T-cell (primary cell): ENCODE measurements at regions not wholly inside any gene's neighbourhood (a gene's known extent, or its start where the extent isn't known, plus 50 kb on each side); places are given as distances from the start of the nearest gene placed in this dataset.

ENCODE experiments used
- ATAC-seq, 4 experiments: fragments of 200-7000 bp in 3 of 4; fragments of 150-1000 bp in 1 of 4; cut with Tn5 transposase; replicated peaks in 1 of 4; 1 replicate in 3 of 4; 2 replicates in 1 of 4; pipeline ENCODE4 v1.10.0; 2021; ENCODE audit warnings: moderate library complexity in 3 of 4, mild to moderate bottlenecking in 2 of 4, moderate number of reproducible peaks in 1 of 4
- CTCF ChIA-PET, 2 donors: fragments of 300-600 bp; sonication (Branson Sonifier 250); formaldehyde crosslinking; loops; one replicate each; lab custom pipeline; 2022; ENCODE audit warnings: antibody characterized with exemption in 2 of 2; lab: Charles Lee
- POLR2A ChIA-PET, 2 donors: fragments of 300-600 bp; sonication (Branson Sonifier 250); formaldehyde crosslinking; loops; one replicate each; lab custom pipeline; 2022; ENCODE audit warnings: antibody characterized with exemption in 2 of 2; lab: Charles Lee
- DNase-seq, 35 experiments: peaks; one replicate each; pipeline versions ENCODE4 v3.0.0 to v3.0.0-alpha.2; 2013 to 2023
- H3K27ac ChIP-seq: one replicate; pipeline ENCODE4 v1.5.1; 2013; ENCODE audit warnings: low read length
- H3K27me3 ChIP-seq, 2 experiments: replicated peaks in 1 of 2; 1 replicate in 1 of 2; 2 replicates in 1 of 2; pipeline versions ENCODE4 v1.6.1 to v1.7.0; 2013; ENCODE audit warnings: low read length in 1 of 2, mixed read lengths in 1 of 2; ENCODE audit not compliant: control insufficient read depth in 2 of 2, insufficient read depth in 2 of 2; ENCODE audit errors: extremely low read depth in 1 of 2
- H3K36me3 ChIP-seq, 2 donors: 1 replicate in 1 of 2; 2 replicates in 1 of 2; pipeline versions ENCODE4 v1.6.1 to v1.7.0; 2013; ENCODE audit warnings: low read length in 1 of 2; ENCODE audit not compliant: control insufficient read depth in 2 of 2, insufficient read depth in 1 of 2; ENCODE audit errors: extremely low read depth in 1 of 2
- H3K4me1 ChIP-seq, 2 experiments: 1 replicate in 1 of 2; 2 replicates in 1 of 2; pipeline versions ENCODE4 v1.6.1 to v1.7.0; 2013; ENCODE audit warnings: low read length in 2 of 2, mixed read lengths in 1 of 2; ENCODE audit not compliant: insufficient read depth in 2 of 2, control insufficient read depth in 1 of 2; ENCODE audit errors: extremely low read depth in 1 of 2
- H3K4me3 ChIP-seq, 2 donors: 1 replicate in 1 of 2; 2 replicates in 1 of 2; pipeline versions ENCODE4 v1.5.1 to v1.7.0; 2013; ENCODE audit warnings: mild to moderate bottlenecking in 2 of 2, low read length in 1 of 2, moderate library complexity in 1 of 2; ENCODE audit not compliant: control insufficient read depth in 1 of 2; ENCODE audit errors: extremely low read depth in 1 of 2
- H3K9me3 ChIP-seq: 2 replicates; pipeline ENCODE4 v1.7.0; 2013
- H3K27ac Mint-ChIP-seq, 2 donors: one replicate each; pipeline ENCODE4 v1.8.0; 2020 to 2021; ENCODE audit warnings: mild to moderate bottlenecking in 2 of 2, mixed read lengths in 2 of 2
- H3K27me3 Mint-ChIP-seq, 2 donors: one replicate each; pipeline ENCODE4 v1.8.0; 2021 to 2022; ENCODE audit warnings: mixed read lengths in 2 of 2
- H3K36me3 Mint-ChIP-seq: one replicate; pipeline ENCODE4 v1.8.0; 2021; ENCODE audit warnings: mixed read lengths
- H3K4me1 Mint-ChIP-seq, 3 donors: one replicate each; pipeline ENCODE4 v1.8.0; 2020 to 2022; ENCODE audit warnings: mixed read lengths in 3 of 3, mild to moderate bottlenecking in 1 of 3
- H3K4me3 Mint-ChIP-seq, 3 donors: one replicate each; pipeline ENCODE4 v1.8.0; 2020 to 2022; ENCODE audit warnings: mild to moderate bottlenecking in 3 of 3, mixed read lengths in 3 of 3, moderate library complexity in 3 of 3
- H3K9me3 Mint-ChIP-seq, 3 donors: one replicate each; pipeline ENCODE4 v1.8.0; 2020 to 2022; ENCODE audit warnings: mixed read lengths in 3 of 3
- WGBS: methylation state at CpG from one replicate; pipeline ENCODE4 v1.1.5; 2013; ENCODE audit warnings: missing lambda C conversion rate; ENCODE audit not compliant: insufficient coverage; 5-methylcytosine and 5-hydroxymethylcytosine counted together

DNA sequence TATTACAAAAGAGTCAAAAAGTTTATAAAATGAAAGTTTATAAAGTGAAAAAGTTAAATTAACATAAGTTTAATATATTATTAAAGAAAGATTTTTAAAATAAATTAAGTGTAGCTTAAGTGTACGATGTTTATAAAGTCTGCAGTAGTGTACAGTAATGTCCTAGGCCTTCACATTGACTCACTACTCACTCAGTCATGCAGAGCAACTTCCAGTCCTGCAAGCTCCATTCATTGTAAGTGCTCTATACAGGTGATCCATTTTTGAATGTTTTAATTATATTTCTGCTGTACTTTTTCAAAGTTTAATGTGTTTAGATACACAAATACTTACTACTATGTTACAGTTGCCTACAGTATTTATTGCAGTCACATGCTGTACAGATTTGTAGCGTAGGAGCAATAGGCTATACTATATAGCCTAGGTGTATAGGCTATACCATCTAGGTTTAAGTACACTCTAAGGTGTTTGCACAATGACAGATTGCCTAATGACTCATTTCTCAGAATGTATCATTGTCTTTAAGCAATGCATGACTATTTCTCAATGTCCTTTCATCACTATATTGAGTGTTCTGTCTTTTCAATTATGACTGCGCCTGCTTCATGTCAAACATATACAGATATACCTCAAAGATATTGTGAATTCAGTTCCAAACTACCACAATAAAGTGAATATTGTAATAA, 1110.3 kb upstream of the MAP3K7 start:
- ChIA-PET CTCF (no interaction called here), POLR2A (no interaction called here)
- Mint-ChIP-seq H3K27ac (no peak overlapping the region), H3K4me1 (no peaks in the 10 kb centered on the region), H3K27me3 (no peaks in the 10 kb centered on the region), H3K4me3 (no peak overlapping the region), H3K36me3 (no peaks in the 10 kb centered on the region), H3K9me3 (peaks cover 7 to 9% (median 8%) of the 10 kb centered on the region in 3 donors)
- H3K9me3 ChIP-seq: no peaks in the 10 kb centered on the region
- no peak for ATAC-seq
- no peak overlapping the region for H3K4me3 ChIP-seq
- WGBS: no CpG with 5 or more reads among the region's 3 CpGs
- H3K36me3 ChIP-seq: no peaks in the 10 kb centered on the region
- H3K4me1 ChIP-seq: no peaks in the 10 kb centered on the region
- no peak overlapping the region for H3K27ac ChIP-seq
- no peak for DNase-seq
- no peaks in the 10 kb centered on the region for H3K27me3 ChIP-seq

GRCh38 chr6:91695221-91695620, 1108.3 kb upstream of the MAP3K7 start:
- no peaks in the 10 kb centered on the region for H3K4me1 Mint-ChIP-seq
- ChIA-PET POLR2A (no interaction called here), CTCF (no interaction called here)
- 67% methylated on average over 1 of the region's 3 CpGs for WGBS
- no peak overlapping the region for H3K4me3 Mint-ChIP-seq
- Histone ChIP-seq H3K27ac (no peak overlapping the region), H3K4me1 (no peaks in the 10 kb centered on the region), H3K4me3 (no peak overlapping the region), H3K36me3 (no peaks in the 10 kb centered on the region), H3K27me3 (no peaks in the 10 kb centered on the region), H3K9me3 (no peaks in the 10 kb centered on the region)
- H3K27me3 Mint-ChIP-seq: no peaks in the 10 kb centered on the region
- no peaks in the 10 kb centered on the region for H3K36me3 Mint-ChIP-seq
- peaks cover 0 to 12% (median 5%) of the 10 kb centered on the region in 3 donors for H3K9me3 Mint-ChIP-seq
- ATAC-seq: no peak
- H3K27ac Mint-ChIP-seq: no peak overlapping the region
- no peak for DNase-seq

GRCh38 chr6:91694016-91694654, 1107.3 kb upstream of the MAP3K7 start:
- H3K36me3 ChIP-seq: no peaks in the 10 kb centered on the region
- WGBS: no CpG with 5 or more reads among the region's 6 CpGs
- no peak overlapping the region for H3K4me3 ChIP-seq
- Mint-ChIP-seq H3K36me3 (no peaks in the 10 kb centered on the region), H3K9me3 (peaks cover 0 to 12% (median 5%) of the 10 kb centered on the region in 3 donors), H3K27me3 (no peaks in the 10 kb centered on the region), H3K27ac (no peak overlapping the region), H3K4me3 (no peak overlapping the region), H3K4me1 (no peaks in the 10 kb centered on the region)
- ChIA-PET POLR2A (no interaction called here), CTCF (interaction anchor here in 1 of 2 donors (0.7 kb wide), 1 partner anchor 29 kb away, joined by 6 read pairs; no protein-coding TSS in a partner anchor)
- no peaks in the 10 kb centered on the region for H3K9me3 ChIP-seq
- H3K27ac ChIP-seq: no peak overlapping the region
- ATAC-seq (no peak), DNase-seq (no peak)
- no peaks in the 10 kb centered on the region for H3K27me3 ChIP-seq
- H3K4me1 ChIP-seq: no peaks in the 10 kb centered on the region

- Mint-ChIP-seq H3K4me3 (no peak overlapping the region), H3K27ac (no peak overlapping the region), H3K36me3 (no peaks in the 10 kb centered on the region), H3K9me3 (peaks cover 0 to 10% (median 2%) of the 10 kb centered on the region in 3 donors), H3K27me3 (no peaks in the 10 kb centered on the region), H3K4me1 (no peaks in the 10 kb centered on the region)
- DNase-seq (no peak), ATAC-seq (no peak)
- POLR2A ChIA-PET: no interaction called here
- Histone ChIP-seq H3K4me1 (no peaks in the 10 kb centered on the region), H3K9me3 (no peaks in the 10 kb centered on the region), H3K4me3 (no peak overlapping the region), H3K27ac (no peak overlapping the region), H3K27me3 (no peaks in the 10 kb centered on the region), H3K36me3 (no peaks in the 10 kb centered on the region)
- 79% methylated on average over 6 of the region's 6 CpGs for WGBS
- CTCF ChIA-PET: no interaction called here
Measured at GRCh38 chr6:91691449-91691848, 1104.6 kb upstream of the MAP3K7 start.

GRCh38 chr6:91683240-91683639, 1096.4 kb upstream of the MAP3K7 start:
- H3K9me3 ChIP-seq: no peaks in the 10 kb centered on the region
- H3K27ac ChIP-seq: no peak overlapping the region
- H3K4me1 ChIP-seq: no peaks in the 10 kb centered on the region
- DNase-seq (no peak), ATAC-seq (no peak)
- H3K27me3 ChIP-seq: no peaks in the 10 kb centered on the region
- ChIA-PET POLR2A (no interaction called here), CTCF (no interaction called here)
- H3K4me3 ChIP-seq: no peak overlapping the region
- Mint-ChIP-seq H3K27ac (no peak overlapping the region), H3K36me3 (no peaks in the 10 kb centered on the region), H3K4me3 (no peak overlapping the region), H3K27me3 (no peaks in the 10 kb centered on the region), H3K9me3 (peaks cover 0 to 4% (median 0%) of the 10 kb centered on the region in 3 donors), H3K4me1 (no peaks in the 10 kb centered on the region)
- no peaks in the 10 kb centered on the region for H3K36me3 ChIP-seq
- no CpG with 5 or more reads among the region's 4 CpGs for WGBS

GRCh38 chr6:91681296-91681695, 1094.4 kb upstream of the MAP3K7 start:
- H3K9me3 Mint-ChIP-seq: peaks cover 0 to 4% (median 0%) of the 10 kb centered on the region in 3 donors
- Histone ChIP-seq H3K36me3 (no peaks in the 10 kb centered on the region), H3K4me1 (no peaks in the 10 kb centered on the region), H3K27ac (no peak overlapping the region), H3K4me3 (no peak overlapping the region), H3K27me3 (no peaks in the 10 kb centered on the region), H3K9me3 (no peaks in the 10 kb centered on the region)
- DNase-seq: no peak
- H3K4me1 Mint-ChIP-seq: no peaks in the 10 kb centered on the region
- H3K27me3 Mint-ChIP-seq: no peaks in the 10 kb centered on the region
- no peak overlapping the region for H3K4me3 Mint-ChIP-seq
- H3K27ac Mint-ChIP-seq: no peak overlapping the region
- ChIA-PET POLR2A (no interaction called here), CTCF (no interaction called here)
- H3K36me3 Mint-ChIP-seq: no peaks in the 10 kb centered on the region
- WGBS: 80% methylated on average over 6 of the region's 7 CpGs
- no peak for ATAC-seq
